HFFc6 (cell line): ENCODE measurements at regions not wholly inside any gene's neighbourhood (a gene's known extent, or its start where the extent isn't known, plus 50 kb on each side); places are given as distances from the start of the nearest gene placed in this dataset.

Experiments
- DNase-seq: peaks from one replicate; pipeline ENCODE4 v3.0.0-alpha.2; 2018
- H3K27ac Mint-ChIP-seq: 2 replicates; pipeline ENCODE4 v1.8.0; 2020; ENCODE audit warnings: mild to moderate bottlenecking, mixed read lengths
- H3K27me3 Mint-ChIP-seq: 2 replicates; pipeline ENCODE4 v1.8.0; 2021; ENCODE audit warnings: mild to moderate bottlenecking, moderate library complexity, mixed read lengths; ENCODE audit not compliant: insufficient read depth
- H3K36me3 Mint-ChIP-seq: 2 replicates; pipeline ENCODE4 v1.8.0; 2021; ENCODE audit warnings: low read depth, mixed read lengths
- H3K4me1 Mint-ChIP-seq: 2 replicates; pipeline ENCODE4 v1.8.0; 2020; ENCODE audit warnings: low read depth, mixed read lengths
- H3K4me3 Mint-ChIP-seq: 2 replicates; pipeline ENCODE4 v1.8.0; 2020; ENCODE audit warnings: mild to moderate bottlenecking, moderate library complexity, mixed read lengths
- H3K9me3 Mint-ChIP-seq: 2 replicates; pipeline ENCODE4 v1.8.0; 2020; ENCODE audit warnings: mild to moderate bottlenecking, mixed read lengths
- TF ChIP-seq, protein P1 (sequence below): fragments of 200-600 bp; sonication (generic); IDR thresholded peaks from 2 replicates; pipeline ENCODE4 v1.5.0; 2021; ENCODE audit warnings: antibody characterized with exemption, mild to moderate bottlenecking

DNA sequence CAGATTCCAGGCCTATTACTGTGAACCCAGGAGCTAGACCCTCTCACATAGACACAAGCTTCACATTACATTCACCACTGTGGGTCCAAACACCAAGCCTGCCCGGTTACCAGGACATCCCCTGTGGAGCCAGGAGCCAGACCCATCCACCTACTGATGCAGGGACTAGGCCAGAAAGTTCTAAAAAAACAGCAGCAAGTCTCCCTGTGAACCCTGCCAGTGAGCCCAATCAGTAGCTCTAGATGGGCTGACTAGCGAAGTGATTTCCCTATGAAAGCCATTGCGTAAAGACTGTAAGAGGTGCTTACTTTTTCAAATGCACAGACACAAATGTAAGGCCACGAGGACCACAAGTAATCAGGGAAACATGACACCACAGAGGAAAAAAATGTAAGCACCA lies 352.3 kb downstream of the TMEM161B start:
- Mint-ChIP-seq H3K9me3 (peaks cover 22% of the 10 kb centered on the region), H3K4me1 (no peaks in the 10 kb centered on the region), H3K4me3 (no peak overlapping the region), H3K36me3 (no peaks in the 10 kb centered on the region), H3K27ac (no peak overlapping the region), H3K27me3 (no peaks in the 10 kb centered on the region)
- TF ChIP-seq, protein P1, sequence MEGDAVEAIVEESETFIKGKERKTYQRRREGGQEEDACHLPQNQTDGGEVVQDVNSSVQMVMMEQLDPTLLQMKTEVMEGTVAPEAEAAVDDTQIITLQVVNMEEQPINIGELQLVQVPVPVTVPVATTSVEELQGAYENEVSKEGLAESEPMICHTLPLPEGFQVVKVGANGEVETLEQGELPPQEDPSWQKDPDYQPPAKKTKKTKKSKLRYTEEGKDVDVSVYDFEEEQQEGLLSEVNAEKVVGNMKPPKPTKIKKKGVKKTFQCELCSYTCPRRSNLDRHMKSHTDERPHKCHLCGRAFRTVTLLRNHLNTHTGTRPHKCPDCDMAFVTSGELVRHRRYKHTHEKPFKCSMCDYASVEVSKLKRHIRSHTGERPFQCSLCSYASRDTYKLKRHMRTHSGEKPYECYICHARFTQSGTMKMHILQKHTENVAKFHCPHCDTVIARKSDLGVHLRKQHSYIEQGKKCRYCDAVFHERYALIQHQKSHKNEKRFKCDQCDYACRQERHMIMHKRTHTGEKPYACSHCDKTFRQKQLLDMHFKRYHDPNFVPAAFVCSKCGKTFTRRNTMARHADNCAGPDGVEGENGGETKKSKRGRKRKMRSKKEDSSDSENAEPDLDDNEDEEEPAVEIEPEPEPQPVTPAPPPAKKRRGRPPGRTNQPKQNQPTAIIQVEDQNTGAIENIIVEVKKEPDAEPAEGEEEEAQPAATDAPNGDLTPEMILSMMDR: no peak
- no peak for DNase-seq

DNA sequence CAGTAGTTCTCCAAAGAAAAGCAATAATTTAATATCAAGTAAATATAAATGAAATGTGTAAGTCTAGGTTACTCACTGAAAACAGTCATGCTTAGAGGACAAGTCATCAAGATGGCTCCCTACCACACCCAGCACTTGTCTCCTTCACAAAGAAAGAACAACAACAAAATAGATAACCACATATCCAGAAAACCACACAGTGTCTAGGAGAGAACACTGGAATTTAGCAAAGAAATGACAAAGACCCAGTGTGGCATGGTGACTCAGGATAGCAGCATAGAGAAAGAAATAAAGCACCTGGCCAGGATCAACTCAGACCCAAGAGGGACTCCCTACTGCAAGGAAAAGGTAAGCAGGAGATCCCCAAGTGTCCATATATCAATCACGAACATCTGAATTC lies 356.2 kb downstream of the TMEM161B start:
- DNase-seq: no peak
- Mint-ChIP-seq H3K4me1 (no peaks in the 10 kb centered on the region), H3K36me3 (no peaks in the 10 kb centered on the region), H3K27ac (no peak overlapping the region), H3K4me3 (no peak overlapping the region), H3K9me3 (peaks cover 17% of the 10 kb centered on the region), H3K27me3 (no peaks in the 10 kb centered on the region)
- TF ChIP-seq, protein P1: no peak

DNA sequence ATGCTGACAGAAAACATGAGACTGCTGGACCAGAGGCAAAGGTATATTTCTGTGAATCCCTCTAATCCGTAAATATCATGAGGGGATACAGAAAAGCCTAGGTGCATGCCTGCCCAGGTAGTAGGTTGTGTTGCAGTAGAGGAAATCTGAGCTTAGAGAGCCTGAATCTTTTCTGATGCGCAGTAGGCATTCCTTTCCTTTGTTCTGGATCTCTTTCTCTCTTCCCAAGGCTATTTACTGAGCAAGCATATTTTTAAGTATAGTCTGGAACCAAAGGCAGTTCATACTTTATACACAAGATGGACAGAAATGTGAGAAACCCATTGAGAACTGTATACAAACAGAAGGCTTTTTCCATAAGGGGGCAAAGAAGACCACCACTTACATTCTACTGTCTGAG lies 359.3 kb downstream of the TMEM161B start:
- Mint-ChIP-seq H3K36me3 (no peaks in the 10 kb centered on the region), H3K4me1 (no peaks in the 10 kb centered on the region), H3K4me3 (no peak overlapping the region), H3K27ac (no peak overlapping the region), H3K27me3 (no peaks in the 10 kb centered on the region), H3K9me3 (peaks cover 14% of the 10 kb centered on the region)
- TF ChIP-seq, protein P1: no peak
- DNase-seq: no peak

DNA sequence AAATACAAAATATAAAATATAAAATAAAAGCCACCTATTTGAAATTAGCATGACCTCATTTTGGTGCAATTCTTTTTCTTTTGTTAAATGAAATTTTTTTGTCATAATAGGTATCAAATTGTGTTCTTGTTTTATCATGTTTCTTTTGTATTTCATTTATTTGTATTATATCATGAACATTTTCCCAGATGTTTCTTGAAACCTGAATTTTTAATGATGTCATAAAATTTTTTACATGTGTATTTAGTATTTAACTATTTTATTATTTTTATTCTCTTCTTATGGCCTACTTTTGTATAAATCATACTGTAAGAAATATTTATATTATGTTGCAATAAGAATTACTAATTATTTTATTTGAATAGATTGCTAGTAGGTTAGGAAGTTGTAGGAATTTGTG lies 361.7 kb downstream of the TMEM161B start:
- H3K9me3 Mint-ChIP-seq: peaks cover 22% of the 10 kb centered on the region
- no peak for DNase-seq
- H3K4me1 Mint-ChIP-seq: no peaks in the 10 kb centered on the region
- TF ChIP-seq, protein P1: no peak
- peaks cover 5% of the 10 kb centered on the region; the same call in 1 of the 2 replicates for H3K36me3 Mint-ChIP-seq
- no peak overlapping the region for H3K4me3 Mint-ChIP-seq
- no peak overlapping the region for H3K27ac Mint-ChIP-seq
- no peaks in the 10 kb centered on the region for H3K27me3 Mint-ChIP-seq

DNA sequence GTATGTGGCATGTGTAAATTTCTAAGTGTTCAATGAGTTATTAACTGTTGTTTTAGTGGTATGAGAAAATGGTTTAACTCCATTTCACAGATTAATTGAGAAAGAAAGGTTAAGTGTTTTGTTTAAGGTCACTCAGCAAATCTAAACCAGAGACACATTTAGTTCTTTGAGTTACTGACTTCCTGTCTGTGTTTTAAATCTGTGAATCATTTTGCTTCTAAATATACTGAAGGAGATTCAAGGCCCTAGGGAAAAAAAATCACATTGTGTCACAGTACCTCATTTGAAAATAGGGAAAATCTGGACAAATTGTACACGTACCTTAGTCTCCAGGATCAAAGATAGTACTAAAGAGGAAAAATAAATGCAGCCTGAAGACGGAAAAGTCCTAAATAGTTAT lies 368.2 kb downstream of the TMEM161B start:
- Mint-ChIP-seq H3K9me3 (peaks cover 36% of the 10 kb centered on the region), H3K4me3 (no peak overlapping the region), H3K36me3 (peaks cover 5% of the 10 kb centered on the region; the same call in 1 of the 2 replicates), H3K27ac (no peak overlapping the region), H3K27me3 (no peaks in the 10 kb centered on the region), H3K4me1 (no peaks in the 10 kb centered on the region)
- TF ChIP-seq, protein P1: no peak
- no peak for DNase-seq

DNA sequence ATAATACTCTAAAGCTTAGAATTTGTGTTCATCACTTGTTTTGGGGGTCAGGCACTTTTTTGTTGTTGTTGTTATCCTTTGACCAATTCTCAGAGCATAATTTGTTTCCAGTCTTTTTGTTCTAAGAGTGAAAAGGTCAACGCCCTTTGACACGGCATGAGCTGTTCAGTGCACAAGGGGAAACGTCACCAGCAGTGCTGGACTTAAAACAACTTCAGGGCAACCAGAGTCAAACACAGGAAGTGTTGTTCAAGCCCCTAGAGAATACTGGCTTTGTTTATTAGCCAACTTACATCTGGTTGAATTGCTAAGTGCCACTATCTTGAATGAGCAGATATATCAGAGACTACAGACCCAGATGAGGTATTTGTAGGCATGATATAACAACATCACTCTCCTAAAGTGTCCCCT lies 368.9 kb downstream of the TMEM161B start:
- peaks cover 5% of the 10 kb centered on the region; the same call in 1 of the 2 replicates for H3K36me3 Mint-ChIP-seq
- H3K9me3 Mint-ChIP-seq: peaks cover 39% of the 10 kb centered on the region
- no peak overlapping the region for H3K27ac Mint-ChIP-seq
- no peak for DNase-seq
- no peaks in the 10 kb centered on the region for H3K4me1 Mint-ChIP-seq
- H3K27me3 Mint-ChIP-seq: no peaks in the 10 kb centered on the region
- TF ChIP-seq, protein P1: no peak
- no peak overlapping the region for H3K4me3 Mint-ChIP-seq
